Upper lobe of left lung (tissue), 6 donors: ENCODE measurements at regions not wholly inside any gene's neighbourhood (a gene's known extent, or its start where the extent isn't known, plus 50 kb on each side); places are given as distances from the start of the nearest gene placed in this dataset.
A peak's percentile ranks its signal among the peaks of the same experiment; 100 is the strongest.

Source experiments
- ATAC-seq, 2 donors: fragments of 200-7000 bp; cut with Tn5 transposase; one replicate each; pipeline ENCODE4 v1.9.1; 2022; ENCODE audit warnings: mild to moderate bottlenecking in 2 of 2, moderate library complexity in 2 of 2; ENCODE audit not compliant: low FRiP score in 2 of 2
- DNase-seq, 2 donors: peaks; one replicate each; pipeline ENCODE4 v3.0.0-alpha.2; 2019 to 2020
- H3K27ac ChIP-seq, 4 donors: fragments of 200-600 bp; sonication (generic); one replicate each; pipeline ENCODE4 v1.5.1; 2016 to 2019
- H3K27me3 ChIP-seq, 4 donors: fragments of 200-600 bp; sonication (generic); one replicate each; pipeline ENCODE4 v1.5.1; 2017 to 2019
- H3K36me3 ChIP-seq, 4 donors: fragments of 200-600 bp; sonication (generic); one replicate each; pipeline ENCODE4 v1.5.1; 2016 to 2019
- H3K4me1 ChIP-seq, 4 donors: fragments of 200-600 bp; sonication (generic); one replicate each; pipeline ENCODE4 v1.5.1; 2018 to 2019
- H3K4me3 ChIP-seq, 4 donors: fragments of 200-600 bp; sonication (generic); one replicate each; pipeline ENCODE4 v1.5.1; 2017 to 2019; ENCODE audit warnings: mild to moderate bottlenecking in 2 of 4, moderate library complexity in 1 of 4
- H3K9me3 ChIP-seq, 4 donors: fragments of 200-600 bp; sonication (generic); one replicate each; pipeline ENCODE4 v1.5.1; 2018 to 2019
- EP300 ChIP-seq, 4 donors: sonication (generic); formaldehyde crosslinking; IDR thresholded peaks; one replicate each; pipeline ENCODE4 v1.5.1; 2017; ENCODE audit warnings: antibody characterized with exemption in 4 of 4, control low read depth in 2 of 4
- POLR2A ChIP-seq, 4 donors: fragments of 450-650 bp; IDR thresholded peaks; one replicate each; pipeline ENCODE4 v1.5.1; 2016 to 2017; ENCODE audit warnings: antibody characterized with exemption in 4 of 4, mild to moderate bottlenecking in 2 of 4
- POLR2AphosphoS5 ChIP-seq, 2 donors: sonication (generic); formaldehyde crosslinking; IDR thresholded peaks; one replicate each; pipeline ENCODE4 v1.5.1; 2017; ENCODE audit warnings: antibody characterized with exemption in 2 of 2
- whole genome bisulfite sequencing, 2 donors: methylation state at CpG; one replicate each; pipeline ENCODE4 v1.1.5; 2017 to 2018; 5-methylcytosine and 5-hydroxymethylcytosine counted together
- TF ChIP-seq, protein P1 (sequence below), 6 experiments: fragments of 450-650 bp in 4 of 6; fragments of 200-600 bp in 2 of 6; sonication (generic) in 2 of 6; IDR thresholded peaks; one replicate each; pipeline ENCODE4 v1.5.1; 2016 to 2019; ENCODE audit warnings: antibody characterized with exemption in 6 of 6
- donor health status: DM: no; HTN: no; CAD: no; lungs with moderate emphysema.
- donor health status: DM: no; HTN: yes; CAD: no; lungs with severe emphysema.

DNA sequence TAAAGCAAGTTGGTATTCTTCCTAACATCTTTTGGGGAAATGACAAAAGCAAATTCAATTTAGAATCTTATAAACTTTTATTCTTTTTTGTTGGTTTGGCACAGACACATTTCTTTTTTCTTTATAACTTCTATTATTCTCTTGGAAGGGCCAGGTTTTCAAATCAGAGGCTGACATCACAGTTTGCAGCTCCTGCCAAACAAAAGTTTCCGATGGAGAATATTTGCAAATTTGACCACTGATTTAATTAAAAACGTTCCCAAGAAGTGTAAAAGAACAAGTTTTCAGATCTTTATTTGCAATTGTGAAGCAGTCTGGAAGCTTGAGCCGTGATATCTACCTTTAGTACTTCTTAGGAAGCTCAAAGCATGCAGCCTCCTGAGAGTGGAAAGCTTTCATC, 53.8 kb upstream of the CD83 start:
- WGBS, 2 donors: 60 to 63% methylated on average over 3 of the region's 3 CpGs
- no peak overlapping the region for H3K4me3 ChIP-seq
- DNase-seq (no peak), ATAC-seq (no peak)
- no peaks in the 10 kb centered on the region for H3K27me3 ChIP-seq
- no peaks in the 10 kb centered on the region for H3K36me3 ChIP-seq
- H3K9me3 ChIP-seq: no peaks in the 10 kb centered on the region
- no peaks in the 10 kb centered on the region for H3K4me1 ChIP-seq
- TF ChIP-seq POLR2A (IDR thresholded peaks at IDR 0.05) (no peak), POLR2AphosphoS5 (IDR thresholded peaks at IDR 0.05) (no peak), EP300 (IDR thresholded peaks at IDR 0.05) (no peak)
- TF ChIP-seq, protein P1, sequence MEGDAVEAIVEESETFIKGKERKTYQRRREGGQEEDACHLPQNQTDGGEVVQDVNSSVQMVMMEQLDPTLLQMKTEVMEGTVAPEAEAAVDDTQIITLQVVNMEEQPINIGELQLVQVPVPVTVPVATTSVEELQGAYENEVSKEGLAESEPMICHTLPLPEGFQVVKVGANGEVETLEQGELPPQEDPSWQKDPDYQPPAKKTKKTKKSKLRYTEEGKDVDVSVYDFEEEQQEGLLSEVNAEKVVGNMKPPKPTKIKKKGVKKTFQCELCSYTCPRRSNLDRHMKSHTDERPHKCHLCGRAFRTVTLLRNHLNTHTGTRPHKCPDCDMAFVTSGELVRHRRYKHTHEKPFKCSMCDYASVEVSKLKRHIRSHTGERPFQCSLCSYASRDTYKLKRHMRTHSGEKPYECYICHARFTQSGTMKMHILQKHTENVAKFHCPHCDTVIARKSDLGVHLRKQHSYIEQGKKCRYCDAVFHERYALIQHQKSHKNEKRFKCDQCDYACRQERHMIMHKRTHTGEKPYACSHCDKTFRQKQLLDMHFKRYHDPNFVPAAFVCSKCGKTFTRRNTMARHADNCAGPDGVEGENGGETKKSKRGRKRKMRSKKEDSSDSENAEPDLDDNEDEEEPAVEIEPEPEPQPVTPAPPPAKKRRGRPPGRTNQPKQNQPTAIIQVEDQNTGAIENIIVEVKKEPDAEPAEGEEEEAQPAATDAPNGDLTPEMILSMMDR (IDR thresholded peaks at IDR 0.05): no peak
- H3K27ac ChIP-seq: no peak overlapping the region

DNA sequence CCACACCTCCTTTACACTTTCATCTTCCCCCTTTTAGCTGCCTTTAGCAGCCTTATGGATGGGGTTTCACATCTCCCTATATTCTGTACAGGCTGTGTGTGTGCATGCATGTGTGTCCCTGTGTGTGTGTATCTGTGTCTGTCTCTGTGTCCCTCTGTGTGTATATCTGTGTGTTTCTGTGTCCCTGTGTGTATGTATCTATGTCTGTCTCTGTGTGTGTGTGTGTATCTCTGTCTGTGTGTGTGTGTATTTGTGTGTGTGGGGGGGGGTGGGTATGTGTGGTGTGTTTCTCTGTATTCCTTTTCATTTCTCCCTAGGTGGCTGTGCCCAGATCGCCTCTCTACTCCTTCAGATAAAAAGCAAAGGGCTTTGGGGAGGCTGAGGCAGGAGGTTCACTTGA, 52.2 kb upstream of the CD83 start:
- no peak overlapping the region for H3K27ac ChIP-seq
- no peak for DNase-seq
- H3K4me3 ChIP-seq: no peak overlapping the region
- 82 to 94% methylated on average over 1 of the region's 1 CpG for WGBS, 2 donors
- ATAC-seq: no peak
- no peaks in the 10 kb centered on the region for H3K9me3 ChIP-seq
- H3K4me1 ChIP-seq: no peaks in the 10 kb centered on the region
- no peak for TF ChIP-seq EP300 (IDR thresholded peaks at IDR 0.05)
- no peak for TF ChIP-seq POLR2A (IDR thresholded peaks at IDR 0.05)
- TF ChIP-seq, protein P1 (IDR thresholded peaks at IDR 0.05): no peak
- no peak for TF ChIP-seq POLR2AphosphoS5 (IDR thresholded peaks at IDR 0.05)
- no peaks in the 10 kb centered on the region for H3K27me3 ChIP-seq
- no peaks in the 10 kb centered on the region for H3K36me3 ChIP-seq

DNA sequence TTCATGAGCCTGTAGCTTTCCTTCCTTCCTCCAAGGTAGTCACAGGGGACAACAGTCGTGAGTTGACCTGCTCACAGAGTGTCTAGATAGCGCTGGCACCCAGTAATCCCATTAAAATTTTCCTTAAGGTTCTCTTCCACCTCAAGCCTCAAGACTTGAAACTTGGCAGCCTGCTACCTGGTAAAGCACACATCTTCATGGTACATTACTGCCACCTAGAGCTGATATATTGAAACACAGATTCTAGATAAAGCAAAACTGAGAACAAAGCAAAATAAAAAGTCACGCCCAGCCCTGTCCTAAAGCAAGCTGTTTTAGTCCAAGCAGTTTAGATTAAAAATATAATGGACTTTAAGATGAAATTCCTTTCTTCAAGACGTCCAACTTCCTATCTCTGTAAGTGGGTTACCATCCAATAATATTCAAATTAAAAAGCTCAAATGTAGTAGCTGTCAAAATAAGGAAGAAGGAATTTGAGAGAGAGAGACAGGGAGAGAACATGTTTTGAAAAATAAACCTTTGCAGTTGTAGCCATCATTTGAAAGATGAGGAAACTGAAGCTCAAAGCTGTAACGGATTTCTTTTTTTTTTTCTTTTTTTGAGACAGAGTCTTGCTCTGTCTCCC, 50.7 kb upstream of the CD83 start:
- no peaks in the 10 kb centered on the region for H3K27me3 ChIP-seq
- peak; percentile 79 to 86 for ATAC-seq
- no peak overlapping the region for H3K4me3 ChIP-seq
- no peaks in the 10 kb centered on the region for H3K4me1 ChIP-seq
- DNase-seq: peak in 1 of 2 donors; percentile 49
- TF ChIP-seq, protein P1 (IDR thresholded peaks at IDR 0.05): peak; percentile 50 to 77 (median 65)
- no peak for TF ChIP-seq POLR2A (IDR thresholded peaks at IDR 0.05)
- no peak for TF ChIP-seq POLR2AphosphoS5 (IDR thresholded peaks at IDR 0.05)
- TF ChIP-seq EP300 (IDR thresholded peaks at IDR 0.05): no peak
- H3K27ac ChIP-seq: no peak overlapping the region
- WGBS, 2 donors: 9 to 10% methylated on average over 5 of the region's 5 CpGs
- H3K9me3 ChIP-seq: no peaks in the 10 kb centered on the region
- no peaks in the 10 kb centered on the region for H3K36me3 ChIP-seq

DNA sequence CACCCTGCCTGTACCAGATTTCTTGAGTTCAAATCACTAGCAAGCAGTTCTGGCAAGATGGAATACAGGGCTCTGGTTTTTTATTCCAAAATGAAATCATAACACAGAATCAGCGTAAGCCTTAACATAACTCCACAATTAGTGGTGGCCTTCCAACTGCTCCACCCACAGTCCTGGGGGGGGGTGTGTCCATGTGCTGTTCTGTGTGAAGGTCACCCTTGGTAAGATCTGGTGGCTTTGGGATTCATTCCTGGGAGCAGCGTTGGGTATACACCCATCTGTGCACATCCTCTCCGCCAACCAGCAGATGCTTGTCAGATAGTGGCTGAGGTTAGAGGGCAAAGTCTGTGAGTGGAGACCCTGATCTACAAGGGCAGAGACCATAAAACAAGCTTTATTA, 49.9 kb upstream of the CD83 start:
- Histone ChIP-seq H3K36me3 (no peaks in the 10 kb centered on the region), H3K4me3 (no peak overlapping the region), H3K4me1 (no peaks in the 10 kb centered on the region), H3K9me3 (no peaks in the 10 kb centered on the region), H3K27ac (no peak overlapping the region), H3K27me3 (no peaks in the 10 kb centered on the region)
- TF ChIP-seq, protein P1 (IDR thresholded peaks at IDR 0.05): no peak
- TF ChIP-seq POLR2AphosphoS5 (IDR thresholded peaks at IDR 0.05) (no peak), EP300 (IDR thresholded peaks at IDR 0.05) (no peak), POLR2A (IDR thresholded peaks at IDR 0.05) (no peak)
- ATAC-seq (peak in 1 of 2 donors; percentile 37), DNase-seq (no peak)
- WGBS, 2 donors: 77 to 89% methylated on average over 3 of the region's 3 CpGs
